HT-29 (cell line): ENCODE measurements at regions not wholly inside any gene's neighbourhood (a gene's known extent, or its start where the extent isn't known, plus 50 kb on each side); places are given as distances from the start of the nearest gene placed in this dataset.

Experiments
- DNase-seq: peaks from one replicate; pipeline ENCODE4 v3.0.0-alpha.2; 2015; ENCODE audit warnings: low spot score

DNA sequence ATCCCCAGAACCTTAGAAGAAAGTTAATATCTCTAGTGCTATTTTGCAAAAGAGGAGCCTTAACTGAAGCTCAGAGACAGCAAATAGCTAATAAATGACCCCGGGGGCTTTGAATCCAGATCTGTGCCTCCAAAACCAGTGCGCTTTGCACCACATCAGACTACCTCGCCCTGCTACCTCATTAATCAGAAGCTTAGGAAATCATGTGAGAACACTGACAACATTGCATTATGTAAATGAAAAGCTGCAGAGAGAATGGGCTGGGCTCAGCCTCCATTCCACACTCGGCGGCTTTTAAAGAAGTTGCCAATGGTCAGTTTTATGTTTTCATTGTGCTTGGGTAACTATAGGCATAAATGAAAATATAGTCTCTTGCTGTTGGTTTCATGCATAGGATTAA lies 54.0 kb upstream of the STMND1 start:
- DNase-seq: no peak

DNA sequence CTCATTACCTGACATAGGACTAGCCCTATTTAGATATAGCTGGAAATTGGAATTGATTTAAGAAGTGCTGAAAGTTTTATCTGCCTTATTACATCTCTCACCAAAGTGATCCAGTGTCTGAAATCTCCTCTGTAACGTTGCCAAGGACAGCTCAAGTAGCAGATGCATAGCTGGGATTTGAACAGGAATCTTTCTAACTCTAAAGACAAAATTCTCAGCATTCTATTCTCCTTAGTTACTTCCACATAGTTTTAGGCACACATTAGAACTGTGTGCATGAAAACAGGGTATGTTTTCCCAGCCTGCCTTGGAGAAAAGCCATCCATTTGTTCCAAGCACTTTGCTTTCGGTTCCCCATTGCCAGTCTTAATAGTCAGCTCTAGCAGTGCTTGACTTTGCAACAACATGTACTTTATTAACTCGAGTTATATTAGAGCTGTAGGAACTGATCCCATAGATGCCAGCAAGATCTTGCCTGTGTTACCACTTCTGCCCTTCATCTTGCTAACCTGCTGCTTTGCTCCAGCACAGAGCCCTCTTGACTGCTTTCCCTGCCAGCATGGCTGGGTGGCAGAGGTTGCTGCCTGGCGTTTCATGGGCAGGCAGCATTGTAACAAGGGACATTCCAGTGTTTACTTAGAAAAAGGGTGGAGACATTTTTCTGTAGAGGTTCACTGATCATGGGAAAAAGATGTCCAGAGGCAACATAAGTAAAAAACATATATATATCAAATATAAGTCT lies 56.1 kb upstream of the STMND1 start:
- DNase-seq: peak; percentile 15

DNA sequence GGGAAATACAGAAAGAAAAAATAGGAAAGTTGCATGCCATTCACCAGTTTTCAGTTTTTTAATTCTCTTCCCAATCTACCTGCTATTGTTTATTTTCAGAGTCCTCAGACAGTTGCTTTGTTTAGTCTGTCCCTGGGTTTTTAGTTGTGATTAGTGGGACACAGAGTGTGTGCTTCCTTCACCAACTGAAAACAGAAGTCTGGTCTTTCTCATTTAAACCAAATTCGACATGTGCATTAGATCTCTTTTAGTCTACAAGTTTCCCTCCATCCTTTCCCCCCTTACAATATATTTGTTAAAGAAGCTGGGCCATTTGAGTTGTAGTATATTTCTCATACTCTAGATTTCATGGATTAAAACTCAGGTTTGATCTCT lies 58.7 kb upstream of the STMND1 start:
- DNase-seq: no peak

DNA sequence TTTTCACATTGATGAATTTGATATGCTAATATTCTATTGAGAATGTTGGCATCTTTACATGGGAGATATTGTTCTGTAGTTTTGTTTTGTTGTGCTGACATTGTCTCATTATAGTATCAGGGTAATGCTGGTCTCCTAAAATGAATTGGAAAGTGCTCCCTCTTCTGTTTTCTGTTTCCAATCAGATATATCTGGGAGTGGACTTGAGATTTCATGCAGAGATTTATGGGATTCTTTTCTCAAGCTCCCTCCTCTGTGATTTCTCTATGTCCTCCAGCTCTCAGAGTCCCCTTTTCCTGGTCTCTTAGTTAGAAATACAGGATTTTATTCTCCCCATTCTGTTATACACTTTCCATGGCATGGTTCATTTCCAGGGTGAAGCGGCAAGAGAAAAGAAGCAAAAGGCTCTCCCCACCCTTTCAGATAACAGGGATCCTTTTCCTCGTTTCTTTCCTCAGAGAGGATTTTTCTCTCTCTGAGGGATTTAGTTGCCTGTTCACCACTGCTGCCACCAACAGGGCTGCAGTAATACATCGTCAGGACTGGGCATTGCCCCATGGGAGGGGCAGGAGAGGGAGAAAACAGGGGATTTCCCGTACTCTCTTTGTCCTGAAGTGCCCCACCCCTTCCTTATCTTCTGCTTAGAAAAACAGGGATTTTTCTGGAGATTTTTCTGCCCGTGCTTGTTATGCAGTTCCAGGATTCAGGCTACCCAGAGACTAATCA lies 59.3 kb upstream of the STMND1 start:
- DNase-seq: peak; percentile 13

DNA sequence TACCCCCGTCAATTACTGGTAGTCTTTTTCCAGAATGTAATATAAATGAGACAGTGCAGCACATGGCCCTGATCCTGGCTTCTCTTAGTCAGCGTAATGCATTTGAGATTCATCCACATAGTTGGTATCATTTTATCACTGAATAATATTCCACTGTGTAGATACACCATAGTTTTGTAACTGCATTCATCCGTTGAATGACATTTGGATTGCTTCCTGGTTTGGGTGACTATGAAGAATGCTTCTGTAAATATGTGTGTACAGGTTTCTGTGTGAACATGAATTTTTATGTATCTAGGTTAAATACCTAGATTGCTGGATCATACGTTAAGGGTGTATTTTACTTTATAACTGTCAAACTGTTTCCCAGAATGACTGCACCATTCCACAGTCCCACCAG lies 62.6 kb upstream of the STMND1 start:
- no peak for DNase-seq

DNA sequence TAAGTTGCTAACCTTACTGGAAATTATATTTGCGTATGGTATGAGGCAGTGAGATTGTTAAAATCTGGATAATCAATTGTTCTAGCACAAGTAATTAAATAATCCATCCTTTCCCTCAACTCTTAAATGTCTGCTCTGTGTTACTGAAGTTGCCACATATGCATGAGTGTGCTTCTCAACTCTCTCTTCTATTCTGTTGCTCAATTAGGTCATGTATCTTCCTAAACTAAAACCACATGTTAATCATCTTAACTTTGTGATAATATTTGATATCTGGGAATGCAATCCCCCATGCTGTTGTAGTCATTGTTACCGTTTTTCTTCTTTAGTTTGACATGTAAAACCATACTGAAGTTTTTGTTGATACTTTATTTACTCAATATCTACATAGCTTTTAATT lies 63.5 kb upstream of the STMND1 start:
- DNase-seq: no peak

DNA sequence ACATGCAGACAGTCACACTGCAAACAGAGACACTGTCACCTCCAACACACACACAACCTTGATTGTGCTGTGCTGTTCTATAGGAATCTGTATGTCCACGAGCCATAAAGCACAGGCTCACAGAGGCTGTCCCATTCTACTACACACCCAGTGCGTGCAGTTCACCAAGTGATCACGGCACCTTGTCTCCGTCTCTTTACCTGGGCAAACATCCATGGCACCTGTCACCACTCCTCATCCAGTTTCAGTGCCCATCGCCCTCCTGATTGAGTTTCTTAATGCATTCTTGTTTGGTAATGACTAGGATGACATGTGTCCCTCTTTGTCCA lies 65.8 kb upstream of the STMND1 start:
- no peak for DNase-seq

DNA sequence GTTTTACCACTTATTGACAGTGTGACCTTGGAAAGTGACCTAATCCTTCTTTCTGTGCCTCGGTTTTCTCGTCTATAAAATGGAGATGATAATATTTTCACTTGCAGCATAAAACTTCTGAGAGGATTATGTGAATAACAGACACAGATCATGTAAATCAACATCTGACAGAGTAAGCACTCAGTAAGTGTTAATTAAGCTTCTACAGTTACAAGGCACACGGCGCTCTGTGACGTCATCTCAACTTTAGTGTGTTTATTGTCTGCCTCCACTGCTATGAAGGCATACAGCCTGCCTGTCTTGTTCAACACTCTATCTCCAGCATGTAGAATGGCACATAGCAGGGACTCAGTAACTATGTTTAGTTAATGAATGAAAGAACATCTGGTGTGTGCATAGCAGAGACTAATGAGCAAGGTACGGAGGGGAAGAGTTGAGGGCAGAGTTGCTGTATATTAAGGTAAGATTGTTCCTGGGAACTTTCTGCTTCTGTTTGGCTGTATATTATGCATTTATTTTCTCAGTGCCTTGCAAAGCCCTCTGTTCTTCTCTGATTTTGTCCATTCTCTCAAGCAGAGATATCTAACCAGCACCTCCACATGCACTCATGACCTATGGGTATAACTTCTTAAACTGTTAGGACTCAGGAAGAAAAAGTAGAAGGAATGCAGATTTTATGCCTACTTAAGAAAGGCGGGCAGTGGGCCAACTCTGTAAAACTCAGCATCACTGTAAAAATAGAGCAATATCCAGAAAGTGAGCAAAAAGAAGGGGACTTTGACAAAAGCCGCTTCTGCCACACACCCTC lies 66.4 kb upstream of the STMND1 start:
- DNase-seq: no peak

DNA sequence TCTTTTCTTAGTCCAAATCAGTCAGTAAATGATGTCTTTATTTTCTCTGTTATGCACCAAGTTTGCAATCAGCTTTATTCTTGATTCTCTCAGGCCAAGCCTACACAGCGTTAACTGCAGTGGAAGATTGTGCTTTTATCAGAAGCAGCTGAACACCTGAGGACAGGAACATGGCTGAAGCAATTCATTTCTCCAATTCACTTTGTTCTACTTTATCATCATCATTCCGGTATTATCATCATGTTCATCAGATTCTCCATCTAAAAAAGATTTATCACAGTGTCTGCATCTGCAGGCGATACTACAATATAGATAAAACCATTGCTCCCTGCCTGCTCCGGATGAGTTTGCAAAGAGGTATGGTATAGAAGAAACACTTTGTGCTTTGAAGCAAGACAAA lies 68.1 kb upstream of the STMND1 start:
- DNase-seq: no peak

DNA sequence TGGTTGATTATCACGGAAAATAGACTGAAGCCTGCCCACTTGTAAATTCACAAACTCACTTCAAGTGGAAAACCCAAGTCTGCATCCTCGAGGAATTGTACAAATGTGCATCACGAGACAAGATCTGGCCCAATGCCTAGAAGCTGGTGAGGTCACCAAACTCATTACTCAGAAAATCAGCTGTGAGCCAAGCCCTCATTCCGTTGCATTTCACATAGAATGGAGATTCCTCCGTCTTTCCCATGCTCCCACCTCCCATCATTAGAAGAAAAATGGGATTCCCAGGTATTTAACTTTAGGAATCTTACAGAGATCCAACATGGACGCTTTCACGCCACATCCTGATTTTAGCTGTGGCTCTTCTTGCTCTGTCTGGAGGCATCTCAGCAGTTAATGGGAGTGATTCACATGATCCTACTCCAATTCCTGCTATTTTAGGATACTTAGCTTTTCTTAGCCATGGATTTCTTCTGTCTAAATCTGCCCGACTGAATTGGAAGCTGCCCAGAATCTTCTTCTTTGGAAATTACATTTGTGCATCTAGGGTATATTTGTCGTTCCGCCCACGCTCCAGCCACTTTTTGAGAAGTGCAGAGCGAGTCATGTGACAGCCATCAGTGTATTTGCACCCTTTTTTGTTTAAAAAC lies 68.7 kb upstream of the STMND1 start:
- DNase-seq: peak; percentile 5

DNA sequence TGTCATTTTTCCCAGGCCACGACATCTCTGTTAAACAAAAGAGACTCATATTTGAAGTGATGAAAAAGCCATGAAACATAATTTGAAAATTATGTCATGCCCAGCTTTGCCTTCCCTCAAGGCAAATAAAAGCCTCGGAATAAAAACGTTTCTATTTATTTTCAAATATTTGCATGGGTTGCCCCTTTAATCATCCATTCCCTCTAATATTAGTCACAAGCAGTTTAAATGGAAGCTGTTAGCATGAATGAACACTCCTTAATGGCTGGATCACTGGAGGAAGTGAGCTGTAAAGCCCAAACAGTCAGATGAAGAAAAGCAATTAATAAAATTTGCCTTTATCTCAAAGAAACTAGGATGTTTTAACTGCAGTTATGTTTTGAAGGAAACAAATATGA lies 69.3 kb upstream of the STMND1 start:
- DNase-seq: no peak

DNA sequence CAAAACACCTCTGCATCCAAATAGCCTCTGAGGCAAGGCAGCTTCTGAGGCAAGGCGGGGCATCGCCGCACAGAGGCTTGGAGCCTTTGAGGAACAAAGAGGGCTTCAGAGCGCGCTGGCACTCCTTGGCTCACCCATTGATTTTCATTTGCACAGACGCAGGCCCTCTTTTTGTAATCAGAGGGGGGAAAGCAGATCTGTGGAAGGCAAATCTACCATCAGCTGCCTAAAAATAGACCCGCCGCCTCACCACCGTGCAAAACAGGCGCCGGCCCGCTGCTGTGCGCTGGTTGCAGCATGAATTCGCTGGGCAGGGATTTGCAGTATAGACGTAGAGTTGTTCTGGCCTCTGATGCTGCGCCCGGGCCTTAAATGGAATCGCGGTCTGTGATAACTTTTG lies 69.9 kb upstream of the STMND1 start:
- no peak for DNase-seq

DNA sequence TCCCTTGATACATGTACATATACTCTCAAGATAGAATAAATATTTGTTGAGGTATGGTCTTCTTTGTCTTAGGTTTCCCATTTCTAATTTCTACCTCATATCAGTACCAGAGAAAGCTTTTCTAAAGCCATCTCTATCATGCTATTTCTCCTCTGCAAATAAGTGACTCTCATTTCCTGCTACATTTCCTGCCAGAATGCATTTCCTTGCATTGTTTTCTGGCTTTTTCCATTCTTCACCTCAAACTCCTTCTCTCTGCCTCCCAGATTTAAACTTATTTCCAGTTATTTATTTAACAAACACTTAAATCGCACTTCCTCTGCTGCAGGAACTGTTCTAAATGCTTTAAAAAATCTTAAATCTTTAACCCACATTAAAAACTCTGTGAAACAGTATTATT lies 74.4 kb upstream of the STMND1 start:
- DNase-seq: no peak

DNA sequence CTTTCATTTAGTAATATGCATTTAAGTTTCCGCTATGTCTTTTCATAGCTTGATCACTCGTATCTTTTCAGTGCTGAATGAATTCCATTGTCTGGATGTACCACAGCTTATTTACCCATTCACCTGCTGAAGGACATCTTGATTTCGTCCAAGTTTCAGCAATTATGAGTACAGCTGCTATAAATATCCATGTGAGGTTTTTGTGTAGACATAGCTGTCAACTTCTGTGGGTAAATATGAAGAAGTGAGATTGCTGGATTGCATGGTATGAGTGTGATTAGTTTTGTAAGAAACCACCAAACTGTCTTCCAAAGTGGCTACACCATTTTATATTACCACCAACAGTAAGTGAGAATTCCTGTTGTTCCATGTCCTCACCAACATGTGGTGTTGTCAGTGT lies 79.2 kb upstream of the STMND1 start:
- DNase-seq: no peak

DNA sequence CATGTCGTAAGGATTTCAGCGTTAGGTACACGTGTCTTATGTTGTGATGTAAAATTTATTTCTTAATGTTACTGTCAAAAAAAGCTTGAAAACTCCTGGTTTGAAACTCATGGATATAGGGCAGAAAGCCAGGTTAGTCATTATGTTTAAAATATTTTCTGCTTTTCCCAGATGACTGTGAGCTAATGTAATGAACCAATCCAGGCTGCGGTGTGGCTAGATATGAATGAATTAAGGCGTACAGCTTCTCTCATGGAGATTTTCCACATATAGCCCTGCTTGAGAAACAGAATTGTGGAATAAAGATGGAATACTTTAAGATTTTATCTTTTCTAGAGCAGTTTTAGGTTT lies 80.3 kb upstream of the STMND1 start:
- DNase-seq: no peak

DNA sequence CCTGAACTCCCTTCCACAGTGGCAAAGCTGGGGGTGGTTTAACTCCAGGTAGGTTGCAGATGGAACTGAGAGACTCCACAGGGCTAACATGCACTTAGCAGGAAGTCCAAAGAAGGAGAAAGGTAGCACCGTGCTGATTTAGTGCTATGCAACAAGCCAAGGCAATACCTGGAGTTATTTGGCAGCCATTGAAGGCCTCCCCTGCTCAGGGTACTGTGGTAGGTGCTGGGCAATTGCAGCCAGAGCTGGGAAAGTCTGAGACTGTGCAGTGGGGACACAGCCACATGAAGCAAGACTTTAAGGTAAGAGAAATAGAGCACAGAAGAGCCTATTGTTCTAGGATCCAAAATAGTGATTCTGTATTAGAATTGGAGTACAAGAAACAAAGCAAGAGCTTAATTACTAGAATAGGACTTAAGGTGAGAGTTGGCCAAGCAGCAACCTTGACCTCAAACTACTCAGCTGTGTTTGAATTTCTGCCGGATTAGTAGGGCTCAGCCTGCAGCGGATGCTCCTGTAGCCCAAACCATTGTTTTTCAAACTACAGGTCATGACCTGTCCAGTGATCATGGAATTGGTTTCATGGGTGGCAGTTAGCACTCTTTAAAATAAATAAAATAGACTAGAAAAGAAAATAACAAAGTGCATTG lies 80.8 kb upstream of the STMND1 start:
- DNase-seq: no peak

DNA sequence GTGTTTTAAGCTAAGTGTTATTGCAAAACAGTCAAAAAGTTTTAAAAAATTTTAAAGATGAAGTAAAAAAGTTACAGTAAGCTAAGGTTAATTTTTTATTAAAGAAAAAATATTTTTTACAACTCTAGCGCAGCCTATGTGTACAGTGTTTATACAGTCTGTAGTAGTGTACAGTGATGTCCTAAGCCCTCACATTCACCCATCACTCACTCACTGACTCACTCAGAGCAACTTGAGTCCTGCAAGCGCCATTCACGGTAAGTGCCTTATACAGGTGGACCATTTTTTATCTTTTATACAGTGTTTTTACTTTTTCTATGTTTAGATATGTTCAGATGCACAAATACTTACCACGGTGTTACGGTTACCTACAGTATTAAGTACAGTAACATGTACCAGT lies 83.4 kb upstream of the STMND1 start:
- DNase-seq: no peak

DNA sequence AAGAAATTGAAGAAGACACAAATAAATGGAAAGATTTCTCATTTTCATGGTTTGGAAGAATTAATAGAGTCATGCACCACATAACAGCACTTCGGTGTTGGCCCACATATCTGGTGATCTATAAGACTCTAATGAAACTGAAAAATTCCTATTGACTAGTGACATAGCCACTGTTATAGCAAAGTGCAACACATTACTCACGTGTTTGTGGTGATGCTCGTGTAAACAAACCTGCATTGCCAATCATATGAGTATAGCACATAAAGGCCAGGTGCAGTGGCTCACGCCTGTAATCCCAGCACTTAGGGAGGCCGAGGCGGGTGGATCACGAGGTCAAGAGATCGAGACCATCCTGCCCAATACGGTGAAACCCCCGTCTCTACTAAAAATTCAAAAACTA lies 84.4 kb upstream of the STMND1 start:
- DNase-seq: no peak

DNA sequence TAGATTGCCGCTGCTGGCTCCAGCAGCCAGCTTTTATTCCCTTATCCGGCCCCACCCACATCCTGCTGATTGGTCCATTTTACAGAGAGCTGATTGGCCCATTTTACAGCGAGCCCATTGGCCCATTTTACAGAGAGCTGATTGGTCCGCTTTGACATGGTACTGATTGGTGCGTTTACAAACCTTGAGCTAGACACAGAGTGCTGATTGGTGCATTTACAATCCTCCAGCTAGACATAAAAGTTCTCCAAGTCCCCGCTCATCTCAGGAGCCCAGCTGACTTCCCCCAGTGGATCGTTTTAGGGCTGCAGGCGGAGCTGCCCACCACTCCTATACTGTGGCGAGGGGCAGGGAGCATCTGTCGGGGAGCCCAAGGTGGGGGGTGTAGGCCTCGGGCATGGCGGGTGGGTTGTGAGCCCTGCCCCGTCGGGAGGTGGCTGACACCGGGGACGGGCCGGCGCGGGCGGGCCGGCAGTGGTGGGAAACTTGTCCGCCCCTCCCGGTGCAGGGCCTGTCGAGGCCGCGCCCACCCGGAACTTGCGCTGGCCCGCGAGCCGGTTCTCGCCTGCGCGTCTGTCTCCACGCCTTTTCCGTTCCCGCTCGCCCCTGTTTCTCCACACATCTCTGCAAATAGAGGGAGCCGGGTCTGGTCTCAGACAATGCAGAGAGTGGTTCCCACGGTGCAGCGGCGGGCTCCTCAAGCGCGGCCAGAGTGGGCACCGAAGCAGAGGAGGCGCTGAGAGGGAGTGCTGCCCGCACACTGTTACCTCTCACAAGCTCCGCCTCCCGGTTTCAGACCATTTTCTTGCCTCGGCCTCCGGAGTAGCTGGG lies 86.1 kb upstream of the STMND1 start:
- no peak for DNase-seq

DNA sequence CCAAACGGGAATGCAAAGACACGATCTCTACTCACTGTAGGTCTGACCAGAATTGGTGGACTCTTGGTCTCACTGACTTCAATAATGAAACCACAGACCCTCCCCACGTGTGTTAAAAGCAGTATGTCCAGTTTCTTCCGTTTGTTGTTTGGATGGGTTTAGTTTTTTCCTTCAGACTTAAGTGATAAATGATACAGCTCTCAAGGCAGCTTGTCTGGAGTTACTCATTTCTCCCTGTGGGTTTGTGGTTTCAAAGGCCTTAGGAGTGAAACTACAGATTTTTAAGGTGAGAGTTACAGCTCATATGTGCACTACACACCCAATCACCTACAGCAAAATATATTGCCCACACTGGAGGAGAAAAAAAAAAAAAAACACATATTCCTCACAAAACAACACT lies 86.7 kb upstream of the STMND1 start:
- DNase-seq: no peak

DNA sequence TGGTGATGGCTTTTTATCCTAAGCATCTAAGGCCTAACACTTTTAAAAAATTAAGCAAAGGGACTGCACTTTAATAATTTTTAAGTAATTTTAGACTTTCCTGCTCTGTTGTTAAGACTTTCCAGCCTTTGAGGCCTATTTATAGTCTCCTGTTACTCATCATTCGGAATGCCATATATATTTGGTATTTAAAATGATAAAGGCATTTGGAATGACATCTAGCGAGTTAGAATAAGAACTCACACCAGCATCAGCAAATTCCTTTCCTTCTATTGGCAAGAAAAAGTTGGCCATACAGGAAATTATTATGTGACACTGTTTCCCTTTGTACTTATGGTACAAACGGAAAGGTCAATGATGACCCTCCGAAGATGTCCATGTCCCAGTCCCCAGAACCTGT lies 88.1 kb upstream of the STMND1 start:
- no peak for DNase-seq
